GM19452 (cell line): ENCODE measurements at regions not wholly inside any gene's neighbourhood (a gene's known extent, or its start where the extent isn't known, plus 50 kb on each side); places are given as distances from the start of the nearest gene placed in this dataset.

ENCODE experiments used
- ATAC-seq: cut with Tn5 transposase; IDR thresholded peaks from one replicate; pipeline ENCODE4 v1.9.1; 2021; ENCODE audit not compliant: unreplicated experiment

GRCh38 chr2:120913972-120914838, 178.5 kb downstream of the GLI2 start:
- ATAC-seq = no peak

- no peak for ATAC-seq
Observed at GRCh38 chr2:120914839-120915521, 179.3 kb downstream of the GLI2 start.

DNA sequence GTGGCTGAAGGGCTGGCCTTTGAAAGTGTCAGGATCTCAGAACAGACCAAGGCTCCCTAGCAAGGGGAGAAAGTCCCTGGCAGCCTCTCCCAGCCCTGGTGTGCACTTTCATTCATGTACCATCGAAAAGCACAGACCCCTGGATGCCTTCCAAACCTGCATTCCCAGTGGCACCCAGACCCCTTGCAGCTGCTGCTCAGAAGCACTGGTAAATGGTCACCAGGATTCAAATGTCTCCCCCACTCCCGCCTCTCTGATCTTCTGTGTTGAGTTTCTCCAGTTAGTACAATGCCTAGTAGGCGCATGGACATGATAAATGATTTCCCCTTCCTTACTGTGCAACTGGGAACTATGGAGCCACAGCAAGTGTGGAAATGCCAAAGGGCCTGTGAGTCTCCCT, 180.0 kb downstream of the GLI2 start:
- ATAC-seq = no peak

DNA sequence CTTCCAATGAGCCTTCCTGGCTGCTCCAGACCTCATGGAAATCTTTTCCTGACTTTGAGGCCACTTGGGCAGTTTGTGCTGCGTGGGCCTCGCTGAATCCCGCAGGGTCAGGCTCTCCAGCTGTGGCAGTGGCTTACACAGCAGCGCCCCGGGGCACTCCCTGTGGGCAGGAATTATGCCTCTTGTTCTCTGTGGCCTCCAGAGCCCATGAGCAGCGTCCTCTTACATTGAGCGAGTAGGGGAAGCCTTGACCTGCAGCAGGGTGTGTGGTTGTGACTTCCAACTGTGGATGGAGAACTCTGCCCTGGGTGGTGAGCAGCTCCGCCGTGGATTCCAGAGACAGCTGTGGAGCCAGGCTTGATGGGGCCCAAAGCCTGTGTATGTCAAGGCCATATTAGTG, 180.8 kb downstream of the GLI2 start:
- no peak for ATAC-seq

- ATAC-seq = no peak
Observed at GRCh38 chr2:120917886-120918285, 182.2 kb downstream of the GLI2 start.

DNA sequence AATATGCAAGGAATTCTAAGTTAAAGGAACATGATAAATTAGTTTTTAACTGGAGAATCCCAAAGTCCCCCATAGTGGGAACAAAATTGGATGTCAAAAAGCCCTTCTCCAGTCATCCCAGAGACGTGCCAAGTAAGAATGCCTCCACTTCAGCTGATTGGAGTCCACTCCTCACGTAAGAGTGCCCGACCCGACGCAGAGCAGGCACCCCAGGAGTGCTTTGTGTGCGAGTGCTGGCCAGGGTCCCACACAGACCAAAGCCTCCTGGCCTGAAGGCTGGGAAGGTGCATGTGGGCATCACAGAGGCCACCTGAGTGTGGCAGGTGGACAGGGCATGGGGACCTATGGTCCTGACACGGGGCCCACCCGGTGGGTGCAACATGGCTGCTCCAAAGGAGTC, 183.5 kb downstream of the GLI2 start:
- no peak for ATAC-seq

GRCh38 chr2:120919771-120920453, 184.2 kb downstream of the GLI2 start:
- ATAC-seq = no peak

DNA sequence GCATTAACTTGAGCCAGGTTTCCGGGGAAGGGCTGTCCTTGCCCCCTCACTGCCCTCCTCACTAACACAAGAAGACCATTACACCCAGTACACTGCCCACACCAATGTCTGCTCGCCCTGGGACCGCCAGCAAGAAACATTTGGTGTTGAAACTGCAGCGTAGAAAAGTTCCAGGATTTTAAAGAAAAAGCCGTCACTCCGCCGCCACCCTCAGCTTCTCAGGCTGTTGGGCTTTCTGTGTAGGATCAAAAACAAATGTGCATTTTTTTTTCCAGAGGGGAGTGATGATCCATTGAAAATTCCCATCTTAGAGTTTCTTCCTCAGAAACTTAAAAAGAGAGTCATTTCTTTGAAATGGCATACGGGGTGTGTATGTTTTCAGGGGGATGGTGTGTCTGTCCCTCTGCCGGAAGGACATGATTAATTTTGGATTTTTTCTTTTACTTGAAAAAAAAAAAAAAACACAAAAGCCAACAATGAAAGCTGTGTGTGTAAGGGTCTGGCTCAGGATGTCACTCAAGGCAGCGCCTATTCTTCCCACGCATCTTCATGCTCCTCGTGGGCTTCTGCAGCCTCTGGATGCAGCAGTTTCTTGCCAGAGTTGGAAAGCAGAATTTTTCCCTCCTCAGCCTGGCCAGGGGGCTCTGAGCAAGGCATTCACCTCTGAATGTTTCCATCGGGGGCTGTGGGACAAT, 184.9 kb downstream of the GLI2 start:
- no peak for ATAC-seq

- ATAC-seq = no peak
Observed at GRCh38 chr2:120921457-120921856, 185.8 kb downstream of the GLI2 start.

DNA sequence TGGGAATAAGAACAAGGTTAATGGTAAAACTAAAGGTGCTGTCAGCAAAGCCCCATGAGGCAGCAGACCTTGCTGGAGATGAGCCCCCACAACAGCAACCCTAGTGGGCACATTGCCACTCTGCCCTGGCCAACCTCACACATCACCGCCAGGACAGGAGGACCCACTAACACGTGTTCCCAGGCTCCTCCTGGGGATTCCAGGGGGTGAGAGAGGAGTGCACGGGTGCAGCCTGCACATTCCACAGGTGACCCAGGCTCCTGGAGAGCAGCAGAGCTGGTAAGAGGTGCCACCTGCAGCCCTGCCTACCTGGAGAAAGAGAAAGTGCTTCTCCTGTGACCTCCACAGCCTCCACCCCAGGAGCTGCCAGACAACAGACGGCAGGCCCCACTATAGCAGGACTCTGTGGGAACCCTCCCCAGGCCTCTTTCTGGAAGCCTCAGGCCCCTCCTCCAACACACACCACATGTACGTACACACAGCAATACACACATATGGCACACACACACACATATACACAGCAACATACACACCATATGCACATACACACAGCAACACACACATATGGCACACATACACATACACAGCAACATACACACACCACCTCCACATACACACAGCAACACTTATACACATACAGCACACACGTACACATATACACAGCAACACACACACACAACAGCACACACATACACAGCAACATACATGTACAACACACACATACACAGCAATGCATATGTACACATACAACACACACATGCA, 187.1 kb downstream of the GLI2 start:
- no peak for ATAC-seq

- no peak for ATAC-seq
Observed at GRCh38 chr2:120923426-120923825, 187.8 kb downstream of the GLI2 start.

DNA sequence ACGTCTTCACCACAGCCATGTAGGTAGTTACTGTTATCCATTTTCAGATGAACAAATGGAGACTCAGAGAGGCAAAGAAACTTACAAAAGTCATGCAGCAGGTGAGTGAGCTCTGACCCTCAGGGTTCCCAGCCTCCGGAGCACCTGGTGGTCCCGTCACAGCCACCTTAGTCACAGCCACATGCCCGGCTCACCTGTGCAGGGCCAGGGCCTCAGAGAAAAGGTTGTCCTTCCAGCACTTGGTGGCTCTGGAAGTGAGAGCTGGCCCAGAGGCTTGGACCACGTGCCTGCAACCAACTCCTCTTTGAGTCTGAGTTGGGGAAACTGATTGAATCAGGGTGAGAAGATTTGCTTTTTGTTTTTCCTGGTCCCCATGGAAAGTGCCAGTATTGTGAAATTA, 189.3 kb downstream of the GLI2 start:
- ATAC-seq = no peak

DNA sequence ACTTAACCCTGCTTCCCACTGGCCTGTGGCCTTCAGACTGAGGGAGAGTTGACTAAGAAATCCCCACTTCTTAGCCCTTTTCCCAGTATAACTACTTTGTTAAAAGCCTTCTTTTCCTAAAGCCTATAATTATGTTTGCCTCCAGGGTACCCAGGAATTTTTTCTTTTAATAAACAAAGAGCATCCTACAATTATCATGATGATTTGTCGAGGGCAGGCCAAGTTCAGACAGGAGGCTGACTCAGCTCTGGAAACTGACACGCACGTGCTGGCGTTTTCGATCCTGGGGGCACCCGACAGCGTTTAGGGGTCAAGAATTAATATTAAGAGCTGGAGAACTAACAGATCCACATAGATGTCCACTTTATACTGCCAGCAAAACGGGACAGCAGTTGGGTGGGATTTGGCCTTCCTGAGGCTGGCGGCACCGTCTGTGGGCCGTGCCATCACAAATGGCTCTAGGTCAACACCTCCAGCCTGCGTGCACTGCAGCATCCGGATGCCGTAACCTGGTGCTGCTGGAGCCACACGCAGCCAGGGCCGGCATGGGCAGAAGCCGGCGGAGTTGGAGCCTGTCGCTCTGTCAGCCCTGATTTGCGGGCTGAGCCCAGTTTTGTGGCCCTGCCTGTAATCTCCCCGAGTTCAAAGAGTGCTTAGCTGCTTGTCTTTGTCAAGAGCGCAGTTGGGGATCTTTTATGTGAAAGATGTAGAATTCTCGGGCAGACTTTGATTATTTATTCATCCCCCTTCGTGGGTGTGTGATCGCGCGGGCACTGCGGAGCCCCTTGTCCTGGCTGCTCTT, 191.0 kb downstream of the GLI2 start:
- ATAC-seq = no peak

- no peak for ATAC-seq
Observed at GRCh38 chr2:120927265-120927628, 191.6 kb downstream of the GLI2 start.

GRCh38 chr2:120929829-120930228, 194.2 kb downstream of the GLI2 start:
- ATAC-seq = no peak

GRCh38 chr2:120930236-120930635, 194.6 kb downstream of the GLI2 start:
- ATAC-seq = no peak

DNA sequence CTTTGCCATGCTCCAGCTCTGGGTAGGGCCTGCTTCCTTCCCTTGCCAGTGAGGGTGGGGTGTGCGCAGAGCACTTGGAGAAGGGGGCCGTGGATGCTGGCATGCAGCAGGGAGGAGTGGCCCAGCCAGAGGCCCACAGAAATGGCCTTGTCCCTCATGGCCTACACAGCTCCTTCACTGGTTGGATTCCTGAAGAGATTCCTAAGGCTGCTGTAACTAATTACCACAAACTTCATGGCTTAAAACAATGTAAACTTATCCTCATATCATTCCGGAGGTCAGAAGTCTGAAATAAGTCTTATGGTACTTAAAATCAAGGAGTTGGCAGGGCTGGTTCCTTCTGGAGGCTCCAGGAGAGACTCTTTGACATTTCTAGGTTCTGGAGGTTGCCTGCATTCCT, 195.2 kb downstream of the GLI2 start:
- no peak for ATAC-seq

GRCh38 chr2:120932472-120932871, 196.8 kb downstream of the GLI2 start:
- ATAC-seq = no peak

GRCh38 chr2:120932881-120933280, 197.2 kb downstream of the GLI2 start:
- no peak for ATAC-seq
